Medulla oblongata (tissue), 1 donor: ENCODE measurements at regions not wholly inside any gene's neighbourhood (a gene's known extent, or its start where the extent isn't known, plus 50 kb on each side); places are given as distances from the start of the nearest gene placed in this dataset.
"Not testable (repeated sequence)": the region's sequence is repeated elsewhere in the genome, so short reads cannot be mapped to it uniquely, and the experiment has no call there.

ENCODE experiments used
- DNase-seq: peaks from one replicate; pipeline ENCODE4 v3.0.0-alpha.2; 2015; ENCODE audit errors: extremely low spot score

DNA sequence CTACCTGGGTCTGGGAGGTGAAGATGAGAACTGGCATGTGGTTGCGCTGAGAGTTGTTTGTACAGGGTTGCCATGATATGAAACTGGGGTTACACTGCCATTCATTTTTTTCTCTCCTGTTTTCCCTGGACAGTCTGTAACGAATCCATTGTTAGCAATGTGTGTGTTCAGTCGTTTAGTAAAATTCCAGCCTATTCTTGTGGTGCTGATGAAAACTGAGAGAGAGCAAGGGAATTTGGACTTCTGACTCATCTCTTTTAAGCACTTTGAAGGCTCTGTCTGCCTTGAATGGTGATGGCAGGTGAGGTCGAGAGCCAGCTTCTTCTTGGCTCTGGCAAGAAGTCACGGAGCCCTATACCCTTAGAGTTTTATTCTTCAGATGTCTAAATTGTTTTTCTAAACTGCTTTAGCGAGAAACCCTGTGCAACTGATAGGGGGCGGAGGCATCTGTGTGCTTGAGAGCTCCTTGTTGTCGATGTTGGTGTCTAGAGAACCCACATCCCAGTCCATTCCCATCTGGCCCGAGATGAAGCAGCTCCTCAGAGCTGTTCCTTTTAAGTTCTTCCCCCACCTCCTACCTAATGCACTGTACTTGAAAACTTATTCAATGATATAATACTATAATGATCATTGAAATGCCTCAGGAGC, 204.4 kb downstream of the TMX1 start:
- no peak for DNase-seq

DNA sequence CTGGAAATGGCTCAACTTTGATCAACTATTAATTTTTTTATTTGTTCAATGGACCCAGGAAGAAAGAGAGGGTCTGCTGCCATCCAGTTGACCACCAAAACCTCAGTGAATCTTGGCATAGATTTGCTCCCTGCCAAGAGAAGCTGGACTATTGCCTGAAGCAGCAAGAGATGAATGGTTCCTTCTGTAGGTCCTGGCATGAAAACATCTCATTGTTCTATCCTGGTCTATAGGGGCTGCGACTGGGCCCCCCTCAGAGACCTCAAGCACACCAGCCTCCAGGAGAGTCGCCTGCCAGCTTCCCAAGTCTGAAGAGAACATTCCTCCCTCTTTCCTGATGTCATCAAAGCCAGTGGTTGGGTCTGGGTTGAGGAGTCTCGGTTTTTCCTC, 204.9 kb downstream of the TMX1 start:
- no peak for DNase-seq

DNA sequence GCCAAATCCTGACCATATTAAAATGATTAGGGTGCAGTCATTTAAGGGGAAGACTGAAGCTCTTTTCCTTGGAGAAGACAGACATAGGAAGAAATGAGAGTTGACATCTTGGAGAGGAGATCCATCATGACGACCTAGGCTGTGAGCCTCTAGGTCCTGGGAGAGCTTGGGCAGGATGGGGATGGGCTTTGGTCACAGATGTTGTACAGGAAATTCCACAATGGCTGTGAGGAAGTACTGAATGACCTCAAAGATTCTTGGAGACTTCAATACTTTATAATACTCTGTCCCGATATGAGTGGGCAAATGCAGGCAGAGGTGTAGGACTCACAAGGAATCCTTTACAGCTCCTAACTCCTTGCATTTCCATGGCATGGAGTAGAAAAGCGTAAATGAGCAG, 204.9 kb upstream of the FRMD6 start:
- DNase-seq: no peak

DNA sequence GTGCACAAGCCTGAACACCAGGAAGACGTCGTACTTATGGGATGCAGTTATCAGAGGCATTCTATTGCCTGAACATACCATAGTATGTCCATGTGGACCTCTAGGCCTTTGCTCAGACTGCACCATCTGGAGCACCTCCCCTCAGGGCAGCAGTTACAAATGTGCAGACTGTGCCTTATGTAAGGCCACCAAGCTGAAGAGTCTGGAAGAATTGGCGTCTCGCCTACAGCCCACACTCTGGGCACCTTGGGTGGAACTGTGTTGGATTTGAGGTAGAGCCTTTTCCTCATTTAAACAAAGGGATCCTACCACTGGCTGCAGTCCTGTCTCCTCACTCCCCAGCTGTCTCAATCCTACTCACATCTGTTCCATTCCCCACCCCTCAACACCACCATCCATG, 204.3 kb upstream of the FRMD6 start:
- no peak for DNase-seq

DNA sequence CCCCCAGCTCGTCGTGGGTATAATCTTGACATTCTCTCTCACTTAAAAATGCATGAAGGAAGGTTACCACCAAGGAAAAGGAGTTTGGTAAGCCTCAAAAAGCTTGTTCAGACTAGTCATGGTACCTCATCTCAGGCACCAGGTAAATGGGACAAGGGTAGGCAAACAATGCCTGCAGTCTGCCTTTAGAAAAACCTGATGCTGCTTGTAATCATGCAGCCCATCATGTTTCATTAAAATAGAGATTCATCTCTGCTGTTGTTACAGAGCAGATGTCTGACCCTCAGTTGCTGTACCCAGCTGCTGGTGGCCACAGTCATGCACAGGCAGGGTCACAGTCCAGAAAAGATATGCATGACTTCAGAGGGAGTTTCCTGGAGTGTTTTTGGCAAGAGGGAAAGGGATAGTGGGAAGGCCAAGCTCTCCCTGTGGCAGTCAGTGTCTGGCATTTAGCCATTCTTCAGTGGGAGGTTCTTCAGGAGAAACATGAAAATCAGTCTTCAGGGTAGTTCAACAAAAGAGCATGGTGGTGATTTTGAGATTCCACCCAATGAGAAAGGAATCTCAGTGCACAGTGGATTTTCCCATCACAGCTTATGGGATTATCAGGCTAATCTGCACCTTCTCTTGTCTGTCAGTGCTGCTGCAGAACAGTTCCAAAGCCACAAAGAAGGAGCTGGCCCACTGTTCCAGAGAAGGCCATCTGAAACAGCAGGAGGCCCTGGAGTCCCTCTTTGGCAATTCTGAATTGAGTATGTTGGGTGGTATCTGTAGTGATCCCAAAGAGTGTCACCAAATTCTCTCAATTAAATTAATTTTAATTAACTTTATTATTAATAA, 202.7 kb upstream of the FRMD6 start:
- no peak for DNase-seq

DNA sequence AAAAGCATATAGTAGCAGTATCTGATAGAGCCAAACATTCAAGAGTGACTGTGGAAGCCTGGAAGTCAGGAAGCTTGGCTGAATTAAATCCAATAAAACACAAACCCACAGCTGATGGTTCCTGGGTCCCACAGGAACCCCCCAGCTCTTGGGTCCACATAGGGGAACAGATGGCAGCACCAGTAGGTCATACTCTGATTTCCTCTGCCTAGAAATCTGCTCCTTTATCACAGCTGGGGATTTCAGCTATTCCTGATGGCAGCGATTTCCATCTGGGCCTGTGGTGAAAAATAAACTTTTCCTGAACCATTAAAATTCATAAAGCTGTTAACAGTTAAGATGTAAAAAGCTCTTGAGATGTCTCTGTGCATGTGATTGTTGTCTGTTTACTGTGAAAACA, 202.0 kb upstream of the FRMD6 start:
- no peak for DNase-seq

DNA sequence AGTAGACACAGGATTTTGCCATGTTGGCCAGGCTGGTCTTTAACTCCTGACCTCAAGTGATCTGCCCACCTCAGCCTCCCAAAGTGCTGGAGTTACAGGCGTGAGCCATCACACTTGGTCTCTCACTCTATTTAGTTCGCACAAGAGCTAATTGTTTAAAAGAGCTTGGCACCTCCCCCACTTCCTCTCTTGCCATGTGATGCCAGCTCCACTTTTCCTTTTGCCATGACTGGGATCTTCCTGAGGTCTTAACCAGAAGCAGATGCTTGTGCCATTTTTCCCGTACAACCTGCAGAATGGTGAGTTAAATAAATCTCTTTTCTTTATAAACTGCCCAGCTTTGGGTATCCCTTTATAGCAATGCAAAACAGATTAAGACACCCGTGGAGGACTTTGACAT, 200.1 kb upstream of the FRMD6 start:
- no peak for DNase-seq

DNA sequence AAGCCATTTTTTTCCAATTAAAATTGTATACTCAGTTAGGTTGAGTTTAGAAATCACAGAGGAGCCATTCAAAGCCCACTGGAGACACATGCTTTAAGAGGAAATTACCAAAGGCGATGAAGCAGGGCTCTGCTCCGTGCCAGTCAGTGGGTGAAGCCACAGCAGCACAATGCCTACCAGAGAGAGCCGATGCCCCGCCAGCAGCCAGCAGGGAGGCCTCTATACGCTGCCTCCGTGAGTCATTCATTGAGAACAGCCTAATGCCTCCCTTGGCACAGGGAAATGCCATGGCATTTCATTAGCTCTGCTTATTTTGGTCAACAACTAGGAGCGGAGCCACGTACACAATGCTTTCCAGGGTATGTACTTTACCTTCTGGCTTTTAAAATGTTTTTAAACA, 197.8 kb upstream of the FRMD6 start:
- DNase-seq: peak; percentile 51

DNA sequence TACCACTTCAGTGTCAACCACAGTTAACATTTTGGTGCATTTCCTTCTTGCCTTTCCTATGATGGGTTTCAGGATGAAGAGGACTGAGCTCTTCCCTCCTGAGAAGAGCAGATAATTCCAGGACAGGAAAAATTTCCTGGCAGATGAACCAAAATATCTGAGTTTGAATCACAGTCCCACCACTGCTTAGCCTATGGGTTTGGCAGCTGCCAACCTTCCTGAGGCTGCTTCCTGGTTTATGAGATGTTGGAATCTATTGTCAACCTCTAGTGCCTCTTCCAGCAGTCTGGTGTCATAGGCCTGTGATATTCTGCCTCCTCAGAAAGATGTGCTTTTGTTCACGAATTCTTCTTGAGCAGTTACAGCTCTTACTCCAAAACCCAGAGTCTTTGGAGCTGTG, 197.4 kb upstream of the FRMD6 start:
- DNase-seq: no peak

DNA sequence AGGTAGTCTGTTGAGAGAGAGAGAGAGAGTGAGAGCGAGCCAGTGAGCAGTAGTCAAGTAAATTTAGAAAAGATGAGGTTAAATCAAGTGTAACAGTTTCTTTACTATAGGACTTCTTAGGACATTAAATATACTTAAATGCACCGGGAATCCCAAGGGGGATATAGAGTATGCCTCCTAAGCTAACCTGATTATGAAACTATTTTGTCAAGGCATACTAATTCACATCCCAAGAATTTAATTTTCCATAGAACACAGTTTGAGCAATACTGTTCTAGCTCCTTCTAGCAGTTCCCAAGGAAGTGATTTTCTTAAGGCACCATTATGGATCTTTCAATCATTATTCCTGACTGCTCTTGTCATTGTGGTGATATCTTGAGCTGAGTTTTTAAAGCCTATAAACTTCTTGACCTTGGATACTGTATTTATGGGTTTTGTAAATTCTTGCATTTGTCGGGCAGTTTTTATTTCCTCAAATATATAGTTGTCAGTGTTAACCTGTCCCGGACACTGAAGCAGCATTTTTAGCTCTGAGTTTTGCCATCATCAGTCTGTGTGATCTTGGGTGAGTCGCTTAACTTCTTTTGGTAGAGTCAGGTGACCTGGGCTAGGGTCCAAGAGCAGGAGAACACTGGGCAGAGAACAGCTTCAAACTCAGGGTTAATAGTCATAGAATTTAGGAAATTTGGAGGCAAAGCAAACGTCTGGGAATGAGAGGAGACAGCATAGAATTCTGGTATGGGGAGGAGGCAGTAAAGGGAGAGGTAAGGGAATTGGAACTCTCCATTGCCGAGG, 196.5 kb upstream of the FRMD6 start:
- DNase-seq: no peak

DNA sequence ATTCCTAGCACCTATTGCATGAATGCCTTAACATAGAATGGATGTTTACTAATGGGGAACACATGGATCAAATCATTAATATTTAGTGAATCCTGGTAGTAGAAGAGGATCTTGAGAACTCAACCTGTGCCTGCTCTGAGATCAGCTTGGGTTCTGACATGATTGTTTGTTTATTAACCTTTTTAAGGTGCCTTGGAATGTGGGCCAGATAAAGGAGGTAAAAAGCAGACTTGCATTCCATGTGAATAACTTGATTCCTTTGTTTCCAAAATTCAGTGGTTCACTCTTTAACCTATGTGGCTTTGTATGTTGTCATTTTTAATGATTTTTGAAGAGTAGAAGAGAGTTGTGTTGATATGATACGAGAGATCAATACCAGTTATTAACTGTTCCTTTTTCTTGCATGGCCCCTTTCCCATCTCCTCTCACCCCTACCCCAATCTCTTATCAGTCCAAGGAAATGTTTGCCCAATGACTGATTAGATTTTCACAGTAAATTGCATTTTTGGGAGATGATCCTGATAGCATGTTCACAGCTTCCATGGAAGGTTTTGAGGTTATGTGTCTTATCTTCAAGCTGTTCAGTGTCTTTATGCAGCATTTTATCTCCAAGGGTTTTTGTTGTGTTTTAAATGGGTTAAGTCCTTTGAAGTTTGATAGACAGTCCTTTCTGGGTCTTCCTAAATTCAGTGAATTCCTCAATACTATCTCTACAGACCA, 193.7 kb upstream of the FRMD6 start:
- DNase-seq: no peak

DNA sequence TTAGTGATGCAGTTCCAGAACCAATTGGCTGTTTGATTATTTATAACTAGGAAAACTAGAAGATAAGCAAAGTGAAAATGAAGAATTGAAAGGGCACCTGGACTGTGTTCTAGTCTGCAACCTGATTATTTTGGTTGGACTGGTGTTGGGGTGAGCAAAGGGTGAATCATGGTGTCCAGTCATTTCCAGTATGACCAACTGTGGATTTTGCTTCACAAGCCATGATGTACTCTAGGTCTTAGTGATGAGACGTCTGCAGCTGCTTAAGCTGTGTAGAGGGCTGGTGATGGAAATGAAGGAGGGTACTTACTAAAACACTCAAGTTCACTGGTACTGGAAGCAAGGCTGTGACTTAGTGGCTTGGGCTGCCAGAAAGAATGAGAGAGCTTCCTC, 193.2 kb upstream of the FRMD6 start:
- no peak for DNase-seq

DNA sequence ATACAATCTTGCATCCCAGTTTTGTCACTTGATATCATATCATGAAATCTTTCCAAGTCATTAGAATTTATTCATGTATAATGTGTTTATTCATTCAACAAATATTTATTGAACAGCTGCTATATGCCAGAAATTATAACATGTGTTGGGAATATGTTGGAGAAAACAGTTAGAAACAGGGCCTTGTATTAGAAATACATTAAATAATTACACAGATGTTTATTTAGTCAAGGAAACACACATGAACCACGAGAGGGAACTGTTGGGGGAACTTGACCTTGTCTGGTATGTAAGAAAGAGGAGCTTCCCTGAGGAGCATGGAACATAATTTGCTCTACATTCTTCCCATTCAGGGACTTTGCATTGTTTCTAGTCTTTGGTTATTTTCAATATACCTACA, 191.7 kb upstream of the FRMD6 start:
- no peak for DNase-seq

DNA sequence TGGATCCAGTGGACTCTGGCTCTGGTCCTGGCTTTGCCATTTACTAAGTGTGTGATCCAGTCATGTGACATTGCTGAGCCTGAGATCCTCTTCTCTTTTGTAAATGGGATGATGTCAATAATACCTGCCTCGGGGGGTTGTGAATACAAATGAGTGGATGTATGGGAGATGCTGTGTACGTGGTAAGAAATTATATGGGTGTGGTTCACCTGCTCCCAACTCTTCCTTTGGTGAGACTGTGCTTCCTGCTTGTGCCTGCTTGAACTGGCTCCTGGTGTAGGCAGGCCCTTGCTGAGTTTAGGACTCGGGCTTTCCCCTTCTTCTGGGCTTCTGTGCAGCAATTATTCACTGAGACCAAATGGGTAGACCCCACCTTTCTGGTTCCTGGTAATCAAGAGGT, 189.5 kb upstream of the FRMD6 start:
- DNase-seq: no peak

DNA sequence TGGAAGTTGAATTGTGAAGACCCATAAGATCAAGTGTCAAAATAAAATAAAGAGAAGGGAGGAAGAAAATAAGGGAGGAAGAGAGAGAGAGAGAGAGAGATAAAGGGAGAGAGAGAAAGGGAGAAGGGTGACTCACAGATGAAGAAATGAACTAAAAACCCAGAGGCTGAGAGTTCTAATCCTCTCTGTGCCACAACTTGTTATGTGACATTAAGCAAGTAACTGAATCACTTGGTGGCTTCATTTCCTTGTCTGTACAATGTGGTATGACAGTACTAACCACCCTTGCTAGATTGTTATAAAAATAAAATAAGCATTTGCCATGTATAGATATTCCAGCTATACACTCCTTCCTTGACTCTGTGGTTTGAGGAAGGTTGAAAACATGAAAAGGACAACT, 189.0 kb upstream of the FRMD6 start:
- DNase-seq: no peak

DNA sequence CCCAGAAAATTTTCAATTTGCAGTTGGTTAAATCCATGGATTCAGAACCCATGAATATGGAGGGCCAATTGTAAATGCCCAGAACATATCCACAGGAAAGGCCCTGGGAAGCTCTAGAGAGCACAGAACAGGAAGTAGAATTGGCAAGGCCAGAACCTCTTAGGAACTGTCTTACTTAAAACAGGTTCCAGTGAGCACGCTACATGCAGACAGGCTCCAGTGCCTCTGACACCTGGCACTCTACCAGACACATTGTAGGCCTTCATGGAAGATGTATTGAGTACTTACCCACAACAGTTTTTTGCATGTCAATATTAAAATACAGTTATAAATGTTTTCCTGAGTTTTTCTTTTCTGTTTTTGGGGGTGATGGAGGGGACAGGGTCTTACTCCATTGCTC, 188.2 kb upstream of the FRMD6 start:
- no peak for DNase-seq

DNA sequence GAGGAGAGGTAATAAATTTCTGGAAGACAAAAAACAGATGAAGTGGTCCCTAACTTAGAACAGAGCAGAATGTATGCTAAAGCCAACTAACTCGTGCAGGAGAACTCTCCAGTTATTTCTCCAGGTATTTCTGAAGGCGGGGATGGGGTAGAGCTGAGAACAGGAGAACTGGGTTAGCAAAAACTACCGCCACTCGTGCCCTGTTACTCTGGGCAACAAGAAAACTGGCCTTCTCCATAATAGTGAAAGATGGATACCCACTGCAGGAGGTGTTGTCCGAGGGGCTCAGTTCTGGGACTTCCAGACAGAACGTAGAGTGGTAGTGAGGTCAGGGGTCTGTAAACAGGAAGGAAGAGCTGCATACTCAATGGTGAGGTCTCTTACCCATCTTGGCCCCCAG, 187.3 kb upstream of the FRMD6 start:
- no peak for DNase-seq

DNA sequence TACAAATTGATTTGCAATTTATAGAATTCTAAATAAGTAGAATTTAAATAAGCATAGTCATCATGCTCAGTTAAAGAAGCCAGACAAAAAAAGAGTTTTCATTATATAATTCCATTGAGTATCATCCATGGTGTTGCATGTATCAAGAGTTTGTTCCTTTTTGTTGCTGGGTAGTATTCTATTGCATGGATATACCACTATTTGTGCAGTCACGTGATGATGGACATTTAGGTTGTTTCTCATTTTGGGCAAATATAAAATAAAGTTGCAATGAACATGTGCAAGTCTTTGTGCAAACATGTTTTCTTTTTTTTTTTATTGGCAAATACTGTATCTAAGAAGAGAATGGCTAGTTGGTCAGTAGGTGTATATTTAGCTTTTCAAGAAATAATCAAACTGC, 186.2 kb upstream of the FRMD6 start:
- no peak for DNase-seq

DNA sequence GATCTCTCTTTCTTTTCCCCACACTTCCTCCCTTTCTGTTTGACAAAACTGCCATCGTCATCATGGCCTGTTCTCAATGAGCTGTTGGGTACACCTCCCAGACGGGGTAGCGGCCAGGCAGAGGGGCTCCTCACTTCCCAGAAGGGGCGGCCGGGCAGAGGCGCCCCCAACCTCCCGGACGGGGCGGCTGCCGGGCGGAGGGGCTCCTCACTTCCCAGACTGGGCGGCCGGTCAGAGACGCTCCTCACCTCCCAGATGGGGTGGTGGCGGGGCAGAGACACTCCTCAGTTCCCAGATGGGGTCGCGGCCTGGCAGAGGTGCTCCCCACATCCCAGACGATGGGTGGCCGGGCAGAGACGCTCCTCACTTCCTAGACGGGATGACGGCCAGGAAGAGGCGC, 184.3 kb upstream of the FRMD6 start:
- not testable (repeated sequence) for DNase-seq

DNA sequence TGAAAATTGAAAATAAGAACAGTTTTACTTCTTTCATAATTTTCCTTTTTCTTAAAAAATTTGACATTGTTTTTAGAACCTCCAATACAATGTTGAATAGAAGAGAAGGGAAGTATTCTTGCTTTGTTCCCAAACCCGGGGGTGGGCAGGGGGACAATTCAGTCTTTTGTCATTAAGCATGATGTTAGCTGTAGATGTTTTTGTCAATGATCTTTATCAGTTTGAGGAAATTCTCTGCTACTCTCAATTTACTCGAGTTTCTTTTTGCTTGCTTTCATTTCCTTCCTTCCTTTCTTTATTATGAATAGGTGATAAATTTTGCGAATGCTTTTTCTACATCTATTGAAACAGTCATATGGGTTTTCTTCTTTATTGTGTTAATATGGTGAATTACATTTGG, 183.2 kb upstream of the FRMD6 start:
- no peak for DNase-seq

DNA sequence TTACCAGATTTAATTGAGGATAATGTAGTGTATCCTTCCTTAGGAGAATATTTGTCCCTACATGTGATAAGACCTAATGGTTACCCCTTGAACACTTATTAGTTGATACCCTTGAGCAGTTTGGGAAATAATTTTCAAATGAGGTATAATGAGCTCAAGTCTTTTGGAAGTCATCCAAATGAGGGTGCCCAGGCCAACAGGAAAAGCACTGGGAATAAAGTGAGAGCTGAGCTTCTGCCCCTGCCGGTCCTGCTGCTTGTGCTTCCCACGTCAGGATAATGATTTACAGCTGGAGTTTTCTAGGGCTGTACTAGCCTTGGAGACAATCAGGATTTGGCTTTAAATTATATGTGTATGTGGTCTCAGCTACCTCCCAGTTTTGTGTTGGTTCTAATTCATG, 178.8 kb upstream of the FRMD6 start:
- DNase-seq: no peak

DNA sequence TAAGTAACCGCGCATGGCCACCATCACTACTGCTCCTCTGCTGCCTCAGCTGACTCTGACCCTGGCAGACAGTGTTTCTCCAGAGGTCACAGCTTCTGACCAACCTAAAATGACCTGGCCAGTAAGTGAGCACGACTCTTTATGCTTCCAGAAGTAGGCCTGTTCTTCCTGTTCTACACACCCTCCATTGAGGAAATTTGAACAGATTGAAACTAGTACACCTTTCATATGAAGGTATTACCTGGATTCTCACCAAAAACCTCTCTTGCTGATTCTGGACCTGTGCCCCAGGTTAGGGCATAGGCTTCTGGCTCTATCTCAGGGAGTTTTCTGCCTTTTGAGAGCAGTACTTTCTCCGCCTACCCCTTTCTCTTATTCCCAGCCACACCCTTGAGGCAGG, 178.4 kb upstream of the FRMD6 start:
- no peak for DNase-seq
